MM.1S (cell line): ENCODE measurements at regions not wholly inside any gene's neighbourhood (a gene's known extent, or its start where the extent isn't known, plus 50 kb on each side); places are given as distances from the start of the nearest gene placed in this dataset.

ENCODE experiments used
- CTCF ChIP-seq: fragments of 300-600 bp; sonication (generic); IDR thresholded peaks from 2 replicates; pipeline ENCODE4 v1.5.1; 2016; ENCODE audit warnings: antibody characterized with exemption, low read length, mixed read lengths
- EZH2 ChIP-seq: fragments of 300-600 bp; sonication (generic); optimal IDR thresholded peaks from 2 replicates; pipeline ENCODE3; 2017; ENCODE audit warnings: low read depth, mild to moderate bottlenecking, antibody characterized with exemption, low read length, mixed read lengths
- EZH2phosphoT487 ChIP-seq: fragments of 300-600 bp; sonication (generic); IDR thresholded peaks from 2 replicates; pipeline ENCODE4 v1.6.1; 2018; ENCODE audit warnings: antibody characterized with exemption, low read length

GRCh38 chr4:97412331-97412730 lies 730.9 kb downstream of the STPG2 start:
- TF ChIP-seq CTCF (no peak), EZH2 (no peak), EZH2phosphoT487 (no peak)
